NCI-H526 (cell line): ENCODE measurements at regions not wholly inside any gene's neighbourhood (a gene's known extent, or its start where the extent isn't known, plus 50 kb on each side); places are given as distances from the start of the nearest gene placed in this dataset.

Experiments
- DNase-seq, 2 experiments: peaks; one replicate each; lab custom pipeline; 2025; lab: John Stamatoyannopoulos, UW

- no peak for DNase-seq
Observed at GRCh38 chr20:50343125-50343489, 152.5 kb downstream of the CEBPB start.

GRCh38 chr20:50343490-50344179, 153.0 kb downstream of the CEBPB start:
- DNase-seq, result peak in 1 of 2 experiments; percentile 49

- no peak for DNase-seq
Observed at GRCh38 chr20:50344232-50345071, 153.8 kb downstream of the CEBPB start.

- DNase-seq, result no peak
Observed at GRCh38 chr20:50345712-50346373, 155.2 kb downstream of the CEBPB start.

GRCh38 chr20:50346374-50347283, 156.0 kb downstream of the CEBPB start:
- no peak for DNase-seq

- no peak for DNase-seq
Observed at GRCh38 chr20:50347284-50348063, 156.8 kb downstream of the CEBPB start.

GRCh38 chr20:50348096-50348495, 157.5 kb downstream of the CEBPB start:
- DNase-seq, result no peak

- DNase-seq, result no peak
Observed at GRCh38 chr20:50350510-50351249, 159.5 kb upstream of the PTPN1 start.

GRCh38 chr20:50351541-50351940, 158.6 kb upstream of the PTPN1 start:
- no peak for DNase-seq

GRCh38 chr20:50353289-50353961, 156.8 kb upstream of the PTPN1 start:
- no peak for DNase-seq

GRCh38 chr20:50354721-50355589, 155.2 kb upstream of the PTPN1 start:
- DNase-seq, result no peak

GRCh38 chr20:50355590-50356524, 154.3 kb upstream of the PTPN1 start:
- DNase-seq, result no peak

GRCh38 chr20:50356525-50356885, 153.7 kb upstream of the PTPN1 start:
- DNase-seq, result no peak

GRCh38 chr20:50356962-50357782, 153.0 kb upstream of the PTPN1 start:
- DNase-seq, result no peak

GRCh38 chr20:50357783-50358161, 152.4 kb upstream of the PTPN1 start:
- no peak for DNase-seq

- no peak for DNase-seq
Observed at GRCh38 chr20:50358166-50358565, 152.0 kb upstream of the PTPN1 start.

GRCh38 chr20:50358971-50359370, 151.2 kb upstream of the PTPN1 start:
- no peak for DNase-seq
